ENCODE measurements at regions not wholly inside any gene's neighbourhood (a gene's known extent, or its start where the extent isn't known, plus 50 kb on each side); places are given as distances from the start of the nearest gene placed in this dataset.
"Not testable (repeated sequence)": the region's sequence is repeated elsewhere in the genome, so short reads cannot be mapped to it uniquely, and the experiment has no call there.

GRCh38 chr10:2543142-2543886 lies 524.0 kb upstream of the PFKP start:
- DNase-seq (ENCODE audit: low read depth): no peak

DNA sequence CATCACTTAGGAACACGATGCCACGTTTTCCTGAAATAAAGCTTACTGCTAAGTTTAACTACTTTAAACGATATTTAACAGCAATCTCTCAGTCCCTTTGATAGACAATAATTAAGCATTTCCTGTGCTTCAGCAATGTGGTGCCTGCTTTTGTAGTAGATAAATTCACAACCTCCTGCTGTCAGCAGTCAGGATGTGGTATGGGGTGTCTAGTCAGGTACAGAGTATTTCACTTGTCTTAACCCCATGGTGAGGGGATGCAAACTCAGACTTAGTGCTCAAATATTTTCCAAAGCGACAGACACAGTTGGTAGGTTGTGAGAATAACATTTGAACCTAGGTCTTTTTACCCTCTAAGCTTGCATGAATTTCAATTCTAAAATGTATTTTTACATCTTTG lies 526.2 kb upstream of the PFKP start:
- no peak for DNase-seq (ENCODE audit: low read depth)

GRCh38 chr10:2529945-2530344 lies 537.4 kb upstream of the PFKP start:
- DNase-seq (ENCODE audit: low read depth): no peak

DNA sequence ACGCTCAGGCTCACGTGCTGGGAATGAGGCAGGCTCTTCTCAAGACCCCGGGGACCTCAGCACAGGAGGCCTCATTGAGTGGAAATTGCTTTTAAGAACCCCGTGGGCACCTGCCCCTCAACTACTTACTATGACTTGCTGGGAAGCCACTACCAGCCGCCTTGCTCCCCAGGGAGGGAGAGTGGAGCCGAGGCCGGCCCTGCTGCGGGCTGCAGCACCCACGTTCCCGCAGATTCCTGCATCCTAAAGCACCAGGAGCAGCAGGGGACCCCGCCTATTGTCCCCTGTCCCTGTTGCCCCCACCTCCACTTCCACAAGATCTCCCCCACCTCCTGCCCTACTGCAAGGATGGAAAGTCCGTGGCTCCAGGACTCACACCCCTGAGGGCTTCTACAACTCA lies 541.6 kb upstream of the PFKP start:
- DNase-seq (ENCODE audit: low read depth): no peak

- DNase-seq (ENCODE audit: low read depth): no peak
Measured at GRCh38 chr10:2519139-2519538, 548.2 kb upstream of the PFKP start.

- no peak for DNase-seq (ENCODE audit: low read depth)
Measured at GRCh38 chr10:2509081-2509531, 558.2 kb upstream of the PFKP start.

- not testable (repeated sequence) for DNase-seq (ENCODE audit: low read depth)
Measured at GRCh38 chr10:2501366-2501940, 565.9 kb upstream of the PFKP start.

DNA sequence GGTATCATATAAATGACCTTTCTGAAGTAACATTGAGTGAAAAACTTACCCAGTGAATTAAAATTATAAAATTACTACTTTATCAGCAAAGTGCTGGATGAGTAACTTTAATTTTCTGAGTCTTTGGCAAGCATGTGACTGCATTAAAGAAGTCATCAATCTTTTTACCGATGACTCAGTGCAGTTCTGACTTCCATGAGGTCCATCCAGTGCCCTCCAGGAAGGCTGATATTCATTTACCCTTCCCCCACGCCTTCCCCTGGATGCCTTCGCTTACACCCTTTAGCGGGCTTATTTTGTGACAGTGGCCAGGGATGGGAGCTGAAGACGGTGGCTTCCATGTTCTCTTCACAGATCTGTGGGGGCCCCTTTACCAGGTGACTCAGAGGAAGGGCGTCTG lies 572.9 kb upstream of the PFKP start:
- no peak for DNase-seq (ENCODE audit: low read depth)

DNA sequence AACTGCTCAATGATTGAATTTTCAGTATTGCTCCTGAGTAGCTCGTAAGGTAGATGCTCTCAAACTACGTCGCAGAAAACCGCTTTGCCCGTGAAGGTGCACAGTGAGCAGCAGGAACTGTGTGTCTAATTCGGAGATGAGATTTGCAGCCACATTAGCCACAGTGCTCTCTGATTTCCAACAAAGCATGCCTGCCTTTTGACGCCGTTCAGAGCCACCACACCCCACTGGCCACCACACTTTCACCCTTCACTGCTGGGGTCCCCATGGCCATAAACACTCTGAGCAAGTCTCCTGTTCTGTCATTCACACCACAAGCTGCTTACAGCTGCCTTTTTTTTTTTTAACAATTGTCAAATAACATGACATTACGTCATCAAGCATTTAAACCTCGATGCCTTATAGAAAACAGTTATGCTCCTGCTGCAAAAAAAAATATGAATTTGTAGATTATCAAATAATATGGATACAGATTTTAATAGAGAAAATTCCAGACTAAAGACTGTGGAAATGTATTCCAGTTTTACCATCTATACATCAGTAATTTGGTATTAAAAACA lies 578.8 kb upstream of the PFKP start:
- no peak for DNase-seq (ENCODE audit: low read depth)

DNA sequence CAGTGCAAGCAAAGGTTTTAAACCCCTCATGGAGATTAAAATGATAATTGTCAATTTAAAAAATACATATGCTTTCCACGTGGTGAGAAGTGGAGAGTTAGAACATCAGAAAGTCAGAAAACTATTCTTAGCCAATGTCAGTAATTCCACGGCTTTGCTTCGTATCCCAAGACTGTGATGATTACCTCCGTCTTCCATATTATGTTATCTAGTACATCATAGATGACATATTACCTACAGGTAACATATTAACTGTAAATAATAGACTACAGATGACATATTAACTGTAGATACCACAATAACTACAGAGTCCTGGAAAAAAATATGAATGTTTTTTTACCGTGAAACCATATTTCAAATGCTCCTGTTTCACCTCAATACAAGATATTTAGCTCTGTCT lies 579.4 kb upstream of the PFKP start:
- DNase-seq (ENCODE audit: low read depth): no peak

DNA sequence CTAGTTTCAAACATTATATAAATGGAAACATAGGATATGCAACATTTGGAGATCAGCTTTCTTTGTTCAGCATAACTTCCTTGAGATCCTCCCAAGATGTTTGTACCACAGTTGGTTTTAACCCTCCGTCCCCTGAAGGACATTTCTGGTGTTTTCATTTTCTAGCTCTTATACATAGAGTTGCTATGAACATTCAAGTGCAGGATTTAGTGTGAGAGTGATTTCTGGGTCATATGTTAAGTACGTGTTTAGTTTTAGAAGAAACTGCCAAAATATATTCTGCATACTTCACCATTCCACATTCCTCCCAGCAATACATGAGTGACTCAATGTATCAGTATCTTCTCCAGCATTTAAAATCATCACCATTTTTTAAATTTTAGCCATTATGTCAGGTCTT lies 588.7 kb upstream of the PFKP start:
- DNase-seq (ENCODE audit: low read depth): no peak

- no peak for DNase-seq (ENCODE audit: low read depth)
Measured at GRCh38 chr10:2476812-2477553, 590.4 kb upstream of the PFKP start.

- no peak for DNase-seq (ENCODE audit: low read depth)
Measured at GRCh38 chr10:2476218-2476811, 591.0 kb upstream of the PFKP start.

GRCh38 chr10:2475711-2476217 lies 591.6 kb upstream of the PFKP start:
- DNase-seq (ENCODE audit: low read depth): no peak

- DNase-seq (ENCODE audit: low read depth): no peak
Measured at GRCh38 chr10:2471811-2472210, 595.5 kb upstream of the PFKP start.

DNA sequence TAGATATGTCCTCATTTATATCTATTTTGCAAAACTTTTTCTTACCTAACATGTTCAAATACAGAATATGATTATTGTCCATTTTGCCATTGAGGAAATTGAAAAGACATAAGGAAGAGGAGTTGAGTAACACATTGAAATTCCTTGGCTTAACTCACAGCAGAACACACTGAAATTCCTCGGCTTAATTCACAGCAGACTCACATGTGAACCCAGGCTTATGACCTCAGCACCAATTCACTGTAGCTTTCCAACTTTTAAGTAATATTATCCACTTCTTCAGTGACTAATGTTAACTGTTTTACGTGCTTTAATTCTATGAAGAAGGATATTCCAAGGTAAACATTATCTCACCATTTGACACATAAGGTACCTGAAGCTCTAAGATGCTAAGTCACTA lies 597.5 kb upstream of the PFKP start:
- DNase-seq (ENCODE audit: low read depth): no peak

DNA sequence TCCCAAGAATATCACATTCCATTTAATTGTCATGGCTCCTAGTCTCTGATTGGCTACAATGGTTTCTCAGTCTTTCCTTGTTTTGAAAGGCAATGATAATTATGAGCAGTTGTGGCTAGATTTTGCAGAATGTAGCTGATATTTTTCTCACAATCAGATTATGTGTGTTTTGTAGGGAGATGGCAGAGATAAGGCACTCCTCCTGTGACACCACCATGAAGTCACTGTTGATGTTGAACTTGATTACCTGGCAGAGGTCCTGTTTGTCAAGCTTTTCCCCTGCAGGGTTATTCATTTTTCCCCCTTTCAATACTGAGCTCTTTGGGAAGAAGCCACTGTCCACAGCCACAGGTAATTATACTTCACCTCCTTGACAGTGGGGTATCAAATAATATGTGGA lies 602.9 kb upstream of the PFKP start:
- DNase-seq (ENCODE audit: low read depth): no peak

GRCh38 chr10:2463316-2463715 lies 604.0 kb upstream of the PFKP start:
- no peak for DNase-seq (ENCODE audit: low read depth)

GRCh38 chr10:2462581-2462980 lies 604.8 kb upstream of the PFKP start:
- no peak for DNase-seq (ENCODE audit: low read depth)

GRCh38 chr10:2460812-2461211 lies 606.5 kb upstream of the PFKP start:
- no peak for DNase-seq (ENCODE audit: low read depth)

DNA sequence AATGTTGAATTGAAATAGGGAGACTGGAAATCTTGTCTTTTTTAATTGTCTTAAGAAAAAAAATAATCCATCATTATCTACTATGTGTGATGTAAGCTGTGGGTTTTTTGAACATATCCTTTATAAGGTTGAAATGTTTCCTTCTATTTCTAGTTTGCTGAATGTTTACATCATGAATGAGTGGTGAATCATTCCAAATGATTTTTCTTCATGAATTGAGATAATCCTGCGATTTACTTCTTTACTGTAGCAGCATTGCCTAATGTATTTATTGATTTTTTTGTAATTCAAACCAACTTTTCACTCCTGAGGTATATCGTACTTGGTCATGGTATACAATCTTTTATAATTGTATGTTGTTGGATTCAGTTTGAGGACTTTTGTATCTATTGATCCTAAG lies 607.6 kb upstream of the PFKP start:
- no peak for DNase-seq (ENCODE audit: low read depth)

- no peak for DNase-seq (ENCODE audit: low read depth)
Measured at GRCh38 chr10:2456834-2457233, 610.5 kb upstream of the PFKP start.
